Activated naive CD4-positive, alpha-beta T cell treated with anti-CD3 and anti-CD28 coated beads, Interleukin-2, amount 50 U/mL, for 72 hours (primary cell): ENCODE measurements at regions not wholly inside any gene's neighbourhood (a gene's known extent, or its start where the extent isn't known, plus 50 kb on each side); places are given as distances from the start of the nearest gene placed in this dataset.
A peak's percentile ranks its signal among the peaks of the same experiment; 100 is the strongest.

Experiments used
- ATAC-seq, 2 donors: fragments of 150-1000 bp; cut with Tn5 transposase; 2 replicates each; pipeline ENCODE4 v1.10.0; 2021; ENCODE audit warnings: mild to moderate bottlenecking in 2 of 2, moderate library complexity in 2 of 2
- DNase-seq, 2 donors: peaks; one replicate each; pipeline ENCODE4 v3.0.0; 2021 to 2022; ENCODE audit warnings: low spot score in 2 of 2
- H3K27ac Mint-ChIP-seq, 2 donors: one replicate each; pipeline ENCODE4 v1.8.0; 2022; ENCODE audit warnings: mild to moderate bottlenecking in 2 of 2, mixed read lengths in 2 of 2
- H3K36me3 Mint-ChIP-seq, 2 donors: one replicate each; pipeline ENCODE4 v1.8.0; 2022; ENCODE audit warnings: mixed read lengths in 2 of 2
- H3K9me3 Mint-ChIP-seq, 2 donors: one replicate each; pipeline ENCODE4 v1.8.0; 2022; ENCODE audit warnings: mixed read lengths in 2 of 2

DNA sequence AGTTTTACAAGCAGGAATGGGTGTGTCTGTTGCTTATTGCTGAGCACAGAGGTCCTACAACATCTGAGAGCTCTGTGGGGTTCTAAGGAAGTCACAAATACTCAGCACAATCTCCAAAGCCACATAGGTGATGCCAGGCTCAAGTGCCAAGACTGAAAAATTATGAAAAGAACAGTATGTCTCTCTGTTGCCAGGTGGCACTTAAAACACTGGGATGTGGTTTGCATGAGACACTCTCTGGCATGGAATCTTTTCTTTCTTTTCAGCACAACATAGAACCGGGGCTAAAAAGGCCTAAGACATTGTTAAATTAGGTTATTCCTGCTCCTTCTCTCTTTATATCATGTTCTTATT lies 127.3 kb upstream of the PRICKLE2 start:
- Mint-ChIP-seq H3K36me3 (peaks cover 0 to 12% of the 10 kb centered on the region in 2 donors), H3K27ac (no peak overlapping the region), H3K9me3 (peaks cover 0 to 3% of the 10 kb centered on the region in 2 donors)
- DNase-seq (no peak), ATAC-seq (no peak)

DNA sequence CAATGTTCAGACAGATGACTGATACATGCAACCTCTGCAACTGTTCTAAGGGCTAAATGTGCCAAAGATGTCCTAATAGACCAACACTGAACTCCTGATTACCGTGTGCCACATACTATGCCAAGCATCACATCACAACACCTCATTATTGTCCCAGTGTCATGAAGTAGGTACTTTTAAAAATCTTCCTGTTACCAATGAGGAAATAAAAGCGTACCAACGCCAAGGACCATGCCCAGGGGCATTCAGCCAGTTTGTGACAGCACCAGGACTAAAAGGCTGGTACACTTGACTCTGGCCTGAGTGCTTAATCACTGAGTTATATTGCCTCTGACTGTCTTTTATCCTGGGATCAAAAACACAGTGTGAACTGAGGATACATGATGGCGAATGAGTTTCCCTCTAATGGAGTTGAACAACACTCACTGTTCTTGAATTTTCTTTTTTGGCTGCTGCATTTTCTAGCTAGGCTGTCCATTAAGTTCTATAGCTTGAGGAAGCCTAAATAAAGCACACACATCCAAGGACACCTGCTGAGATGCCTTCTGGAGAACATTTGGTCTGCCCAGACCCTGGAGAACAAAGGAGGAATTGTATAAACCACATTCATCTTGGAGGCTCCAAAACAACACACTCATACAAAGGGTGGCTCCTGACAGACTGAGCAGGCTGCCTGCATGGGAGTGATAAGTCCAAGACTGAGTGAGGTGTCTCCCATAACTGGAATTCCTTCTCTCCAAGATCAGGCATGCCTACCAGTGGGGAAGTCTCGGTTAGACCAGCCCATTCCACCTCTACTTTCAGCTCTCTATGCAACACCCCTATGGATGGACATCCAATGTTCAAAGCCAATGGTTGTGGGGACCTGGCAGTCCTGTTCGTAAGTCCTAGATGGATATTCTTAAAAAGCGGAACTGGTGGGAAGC lies 126.7 kb upstream of the PRICKLE2 start:
- no peak for DNase-seq

DNA sequence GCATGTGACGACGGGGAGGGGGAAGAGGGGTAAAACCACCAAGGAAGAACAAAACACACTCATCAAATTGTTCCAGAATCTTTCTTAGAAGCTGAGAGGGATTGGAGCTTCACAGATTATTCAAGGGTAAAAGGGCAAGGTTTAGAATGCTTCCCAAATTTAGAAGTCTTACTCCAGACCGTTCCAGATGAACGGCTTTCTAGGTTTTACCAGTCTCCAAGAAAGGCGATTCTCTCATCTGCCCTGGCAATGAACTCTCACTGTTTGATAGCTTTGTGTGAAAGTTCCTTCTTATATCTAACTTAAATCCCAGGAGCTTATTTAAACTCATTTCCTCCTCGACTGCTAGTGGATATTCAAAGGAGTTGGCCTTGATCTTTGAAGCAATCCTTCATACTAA lies 124.3 kb upstream of the PRICKLE2 start:
- Mint-ChIP-seq H3K36me3 (no peaks in the 10 kb centered on the region), H3K27ac (no peak overlapping the region), H3K9me3 (no peaks in the 10 kb centered on the region)
- ATAC-seq (no peak), DNase-seq (no peak)

More for the DNA sequence above, 126.7 kb upstream of the PRICKLE2 start:
- Mint-ChIP-seq H3K9me3 (no peaks in the 10 kb centered on the region), H3K36me3 (peaks cover 0 to 6% of the 10 kb centered on the region in 2 donors), H3K27ac (no peak overlapping the region)
- no peak for ATAC-seq

DNA sequence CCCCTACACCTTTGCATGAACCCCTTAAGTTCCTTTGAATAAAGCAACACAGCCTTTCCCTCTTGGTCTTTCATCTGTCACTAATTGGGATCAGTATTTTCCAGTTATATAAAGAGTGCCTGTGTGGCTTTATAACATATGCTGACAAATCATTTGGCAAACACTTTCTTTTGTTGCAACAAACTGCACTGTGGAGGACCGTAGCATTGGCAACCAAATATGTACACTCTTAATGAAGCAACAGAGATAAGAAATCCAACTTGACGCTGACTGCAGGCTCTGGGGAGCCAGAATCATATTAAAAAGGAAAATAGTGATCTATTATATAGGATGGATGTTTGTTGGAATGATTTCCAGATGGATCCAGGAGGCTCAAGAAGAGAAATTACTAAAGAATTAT lies 120.1 kb upstream of the PRICKLE2 start:
- Mint-ChIP-seq H3K9me3 (no peaks in the 10 kb centered on the region), H3K27ac (no peak overlapping the region), H3K36me3 (no peaks in the 10 kb centered on the region)
- DNase-seq (no peak), ATAC-seq (no peak)

DNA sequence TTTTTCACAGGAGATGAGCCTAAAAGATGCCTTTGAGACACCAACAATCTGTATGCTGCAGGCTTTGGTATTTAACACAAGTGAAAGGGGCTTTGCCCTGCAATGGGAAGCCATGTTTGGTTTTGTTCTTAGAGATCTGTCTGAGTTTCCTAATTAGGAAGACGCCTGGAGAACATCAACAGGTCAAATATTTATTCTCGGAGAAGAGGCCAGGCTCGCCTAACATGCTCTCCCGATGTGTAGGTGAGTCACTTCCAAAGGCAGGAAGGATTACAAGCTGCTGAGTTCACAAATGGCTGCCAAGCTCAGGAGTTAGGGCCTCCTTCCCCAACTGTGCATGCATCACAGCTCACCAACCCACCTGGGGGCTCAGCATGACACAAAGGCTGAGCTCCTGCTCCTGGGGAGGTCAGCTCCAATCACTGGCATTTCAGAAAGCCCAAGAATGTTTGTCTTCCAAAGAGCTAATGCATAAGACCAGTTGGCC lies 119.5 kb upstream of the PRICKLE2 start:
- DNase-seq (no peak), ATAC-seq (no peak)
- Mint-ChIP-seq H3K36me3 (no peaks in the 10 kb centered on the region), H3K27ac (no peak overlapping the region), H3K9me3 (no peaks in the 10 kb centered on the region)

DNA sequence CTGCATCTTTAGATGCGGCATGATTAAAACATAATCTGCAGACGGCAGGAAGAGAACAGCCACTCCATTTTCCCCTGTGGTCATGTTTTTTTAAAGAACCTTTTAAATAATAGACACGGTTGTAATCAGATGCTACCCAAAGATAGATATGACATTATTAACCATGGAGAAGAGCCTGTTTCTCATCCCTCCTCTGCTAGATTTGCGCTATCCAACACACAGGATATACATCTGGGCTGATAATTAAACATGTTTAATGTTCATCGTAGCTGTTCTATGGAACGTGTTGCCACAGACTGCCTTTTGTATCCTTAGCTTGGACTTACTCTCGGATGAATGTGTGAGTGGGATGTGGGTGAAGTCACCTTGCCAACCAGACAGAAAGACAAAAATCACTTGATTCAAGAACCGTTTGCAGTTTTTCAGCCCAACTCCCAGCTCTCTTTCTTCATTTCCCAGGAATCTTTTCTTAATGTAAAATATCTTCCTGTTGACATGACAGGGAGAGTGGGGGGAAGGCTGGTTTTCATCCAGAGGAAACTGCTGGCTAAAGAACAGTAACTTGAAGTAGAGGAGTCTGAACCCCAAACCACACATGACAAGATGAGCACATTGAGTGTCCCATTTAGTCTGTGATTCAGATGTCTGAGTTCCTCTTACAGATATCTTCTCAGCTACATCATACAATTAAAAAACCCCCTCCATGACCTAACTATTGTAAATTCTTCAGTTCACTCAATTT lies 118.6 kb upstream of the PRICKLE2 start:
- Mint-ChIP-seq H3K27ac (no peak overlapping the region), H3K36me3 (no peaks in the 10 kb centered on the region), H3K9me3 (no peaks in the 10 kb centered on the region)
- no peak for ATAC-seq
- DNase-seq, result no peak

DNA sequence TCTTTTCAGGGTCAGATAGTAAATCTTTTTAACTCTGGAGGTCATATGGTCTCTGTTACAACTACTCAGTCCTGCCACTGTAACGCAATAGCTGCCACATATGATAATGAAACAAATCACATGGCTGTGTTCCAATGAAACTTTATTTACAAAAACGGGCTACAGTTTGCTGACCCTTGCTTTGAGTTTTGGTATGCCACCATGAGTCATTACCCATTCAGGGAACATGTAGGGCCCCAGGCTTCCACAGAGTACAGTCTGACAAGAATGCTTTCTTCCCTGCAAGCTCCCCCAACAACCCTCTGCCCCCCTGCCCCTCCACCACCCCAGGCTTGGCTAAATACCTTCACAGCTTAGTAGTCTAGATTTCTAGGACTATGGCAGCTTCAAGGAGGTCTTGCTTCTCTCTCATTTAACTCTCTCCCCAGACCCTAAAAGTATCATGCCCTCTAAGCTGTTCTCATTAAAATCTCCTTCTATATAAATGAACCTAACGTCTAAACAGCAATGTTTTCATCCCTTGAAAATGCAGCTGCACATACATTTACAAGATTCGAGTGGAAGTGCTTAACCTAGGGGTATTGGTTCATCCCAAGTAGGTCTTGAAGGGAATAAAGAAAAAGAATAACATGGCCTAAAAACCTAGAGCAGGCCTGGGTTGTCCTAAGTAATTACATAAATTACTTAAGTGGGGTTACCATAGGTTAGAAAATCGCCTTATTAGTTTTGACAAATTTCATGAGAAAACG lies 117.8 kb upstream of the PRICKLE2 start:
- ATAC-seq (no peak), DNase-seq (no peak)
- no peak overlapping the region for H3K27ac Mint-ChIP-seq
- no peaks in the 10 kb centered on the region for H3K9me3 Mint-ChIP-seq
- H3K36me3 Mint-ChIP-seq, result peaks cover 0 to under 1% of the 10 kb centered on the region in 2 donors

DNA sequence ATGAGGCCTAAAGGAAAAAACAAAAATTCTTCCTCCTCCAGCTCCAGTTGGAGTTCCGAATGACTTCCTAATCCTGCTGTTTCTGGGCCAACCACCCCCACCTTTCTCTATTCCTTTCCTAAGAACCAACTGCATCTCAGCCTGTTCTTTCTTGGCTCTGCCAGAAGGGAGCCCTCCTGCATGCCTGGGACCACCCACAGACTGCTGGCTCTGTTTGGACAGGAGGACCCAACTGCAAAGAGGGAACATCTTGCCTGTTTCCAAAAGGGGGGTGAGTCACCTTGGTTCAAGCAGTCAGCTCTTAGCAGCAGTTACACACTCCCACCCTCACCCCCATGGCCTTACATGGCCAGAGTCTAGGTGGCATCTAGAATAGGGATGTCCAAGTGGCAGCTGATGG lies 116.0 kb upstream of the PRICKLE2 start:
- Mint-ChIP-seq H3K9me3 (no peaks in the 10 kb centered on the region), H3K36me3 (peaks cover 0 to 5% of the 10 kb centered on the region in 2 donors), H3K27ac (no peak overlapping the region)
- ATAC-seq (no peak), DNase-seq (no peak)

DNA sequence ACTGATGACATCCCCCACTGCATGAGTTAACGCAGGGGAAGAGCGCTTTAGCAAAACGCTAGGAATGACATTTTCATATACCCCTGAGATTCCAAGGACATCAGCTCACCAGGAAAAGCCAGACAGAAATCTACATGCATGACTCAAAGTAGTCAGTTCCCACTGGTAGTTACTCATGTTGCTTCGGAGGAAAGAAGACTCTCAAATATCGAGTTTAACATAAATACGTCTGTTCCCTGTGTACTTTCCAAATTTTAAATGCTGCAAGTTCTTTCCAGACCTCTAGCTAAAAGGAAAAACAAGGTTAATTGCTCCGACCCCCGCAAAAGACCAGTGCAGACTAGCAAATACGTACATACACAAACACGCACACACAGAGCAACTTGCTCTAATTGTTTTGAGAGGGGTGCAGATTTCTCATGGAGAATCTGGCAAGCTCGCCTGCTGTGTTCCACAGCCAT lies 115.4 kb upstream of the PRICKLE2 start:
- H3K27ac Mint-ChIP-seq, result no peak overlapping the region
- no peak for DNase-seq
- H3K9me3 Mint-ChIP-seq, result no peaks in the 10 kb centered on the region

DNA sequence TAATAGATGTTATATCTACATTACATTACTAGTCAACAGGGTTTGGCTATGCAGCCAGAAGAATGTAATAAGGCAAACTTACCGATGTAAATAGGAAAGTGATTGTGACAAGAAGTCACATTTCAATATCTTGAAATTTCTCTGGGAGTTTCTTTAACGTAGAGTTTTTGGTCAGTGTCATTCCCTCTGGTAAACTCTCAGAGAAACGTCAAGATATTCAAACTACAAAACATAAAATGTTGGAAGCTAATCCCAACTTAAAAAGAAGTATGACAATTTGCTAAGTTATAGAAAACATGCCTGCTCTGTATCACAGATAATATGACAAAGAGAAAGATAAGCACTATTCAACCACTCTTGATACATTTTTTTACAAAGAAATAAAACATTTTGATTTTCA lies 111.2 kb upstream of the PRICKLE2 start:
- Mint-ChIP-seq H3K36me3 (peaks cover 0 to 5% of the 10 kb centered on the region in 2 donors), H3K9me3 (no peaks in the 10 kb centered on the region), H3K27ac (no peak overlapping the region)
- ATAC-seq, result no peak
- no peak for DNase-seq

More for the DNA sequence above, 115.4 kb upstream of the PRICKLE2 start:
- peaks cover 0 to 5% of the 10 kb centered on the region in 2 donors for H3K36me3 Mint-ChIP-seq
- no peak for ATAC-seq

DNA sequence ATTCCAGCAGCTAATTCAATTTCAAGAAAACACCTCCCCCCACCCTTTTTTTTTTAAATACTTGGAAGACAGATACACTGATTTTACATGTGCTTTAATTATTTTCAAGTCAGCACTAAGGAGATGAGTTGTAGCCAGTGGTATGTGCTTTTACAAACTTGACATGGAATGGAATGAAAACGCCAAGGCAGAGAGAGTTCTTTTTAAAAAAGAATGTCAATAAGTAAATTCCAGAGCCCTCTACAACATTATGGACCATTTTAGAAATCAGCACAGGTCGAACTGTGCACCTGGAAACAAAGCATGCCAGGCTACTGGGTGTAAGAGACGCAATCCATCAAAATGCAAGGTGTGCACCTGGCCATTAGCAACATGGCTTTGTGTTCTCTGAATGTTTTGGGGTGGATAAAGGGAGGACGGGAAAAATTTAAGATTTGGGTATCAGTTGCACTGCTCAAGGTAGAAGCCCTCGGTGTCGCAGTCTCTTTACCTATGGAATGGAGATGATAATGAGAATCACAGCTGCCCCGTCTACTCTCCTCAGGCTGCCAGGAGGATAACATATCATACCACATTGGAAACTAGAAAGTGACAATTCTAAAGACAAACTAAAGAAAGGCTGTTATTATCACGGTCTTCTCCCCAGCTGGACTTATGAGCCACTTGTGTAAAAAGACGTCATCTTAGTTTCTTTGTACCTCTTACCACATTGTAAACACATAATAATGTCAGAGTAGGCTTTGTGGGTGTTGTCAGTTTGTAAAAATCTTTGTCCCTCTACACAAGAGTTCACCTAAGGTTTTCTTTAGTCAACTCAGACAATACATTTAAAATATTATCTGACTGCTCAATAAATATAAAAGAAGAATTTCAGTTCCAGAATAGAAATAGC lies 107.4 kb upstream of the PRICKLE2 start:
- no peak for DNase-seq
- ATAC-seq, result no peak

DNA sequence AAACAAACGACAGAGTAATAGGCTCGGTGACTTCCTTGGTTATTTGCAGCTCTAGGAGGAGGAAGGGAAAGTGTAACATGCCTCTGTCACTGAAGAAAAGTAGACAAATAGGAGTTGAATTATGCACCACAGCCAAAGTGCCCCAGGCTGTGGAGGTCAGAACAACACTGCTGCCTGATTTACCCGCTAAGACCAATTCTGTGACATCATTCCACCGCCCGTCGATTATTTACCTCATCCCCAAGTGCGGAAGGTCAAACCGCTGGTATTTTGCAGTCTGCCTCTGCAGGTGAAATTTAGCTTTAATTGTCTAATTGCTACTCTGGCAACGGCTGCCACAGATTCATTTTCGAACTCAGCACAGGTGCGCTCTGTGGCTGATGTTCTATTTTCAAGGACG lies 106.3 kb upstream of the PRICKLE2 start:
- H3K27ac Mint-ChIP-seq, result no peak overlapping the region
- no peaks in the 10 kb centered on the region for H3K9me3 Mint-ChIP-seq

More for the DNA sequence above, 107.4 kb upstream of the PRICKLE2 start:
- Mint-ChIP-seq H3K9me3 (no peaks in the 10 kb centered on the region), H3K27ac (no peak overlapping the region), H3K36me3 (peaks cover 0 to under 1% of the 10 kb centered on the region in 2 donors)

DNA sequence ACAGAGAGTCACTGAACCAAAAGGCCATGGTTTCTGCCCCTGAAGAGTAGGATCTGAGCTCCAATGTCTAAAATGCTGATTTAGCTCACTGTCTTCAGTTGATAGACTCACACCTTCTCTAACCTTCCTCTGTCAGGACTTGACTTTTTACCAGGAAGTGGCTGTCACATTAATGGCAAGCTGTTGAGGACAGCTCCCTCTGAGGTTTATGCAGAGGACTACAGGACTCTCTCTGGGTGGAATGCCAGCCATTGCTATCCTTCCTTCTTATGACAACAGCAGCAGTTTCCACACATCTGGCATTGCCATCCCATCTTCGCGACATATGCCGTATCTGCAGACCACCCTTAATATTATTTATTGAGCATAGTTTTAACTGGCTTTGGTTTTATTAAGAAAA lies 103.8 kb upstream of the PRICKLE2 start:
- H3K9me3 Mint-ChIP-seq, result no peaks in the 10 kb centered on the region
- H3K27ac Mint-ChIP-seq, result no peak overlapping the region
- DNase-seq, result no peak
- ATAC-seq, result no peak
- no peaks in the 10 kb centered on the region for H3K36me3 Mint-ChIP-seq

More for the DNA sequence above, 106.3 kb upstream of the PRICKLE2 start:
- DNase-seq, result no peak
- no peak for ATAC-seq
- H3K36me3 Mint-ChIP-seq, result no peaks in the 10 kb centered on the region

DNA sequence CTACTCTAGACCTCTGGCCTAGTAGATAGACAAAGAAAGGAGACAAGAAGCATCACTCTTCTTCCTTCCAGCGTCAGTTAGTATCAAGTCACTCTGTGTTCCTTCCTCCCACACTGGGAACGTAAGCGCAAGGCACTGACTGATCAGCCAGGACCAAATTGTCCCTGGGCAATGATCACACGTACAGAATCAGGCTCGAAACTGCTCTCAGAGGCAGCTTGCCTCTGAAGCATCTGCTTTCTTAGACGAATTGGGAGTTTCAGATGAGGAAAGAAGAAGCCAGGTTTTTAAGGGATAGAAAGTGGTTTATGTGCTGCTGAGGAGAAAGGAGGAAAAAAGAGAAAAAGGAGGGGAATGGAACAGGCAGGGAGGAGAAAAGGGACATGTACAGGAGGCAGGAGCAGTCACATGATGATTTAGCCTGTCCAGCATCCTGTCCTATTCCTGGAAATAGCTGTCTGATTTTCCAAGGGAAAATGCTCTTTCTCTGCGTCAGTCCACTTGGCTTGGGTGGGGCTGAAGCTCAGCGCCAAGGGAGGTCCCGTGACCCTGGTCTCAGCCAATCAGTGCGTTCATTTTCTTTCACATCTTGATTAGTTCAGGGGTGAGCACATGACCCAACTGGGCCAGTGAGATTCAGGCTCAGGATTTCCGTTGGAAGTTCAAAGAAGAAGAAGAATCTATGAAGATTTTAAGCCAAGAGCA lies 102.0 kb upstream of the PRICKLE2 start:
- no peaks in the 10 kb centered on the region for H3K36me3 Mint-ChIP-seq
- ATAC-seq (no peak), DNase-seq (no peak)
- no peaks in the 10 kb centered on the region for H3K9me3 Mint-ChIP-seq
- no peak overlapping the region for H3K27ac Mint-ChIP-seq

DNA sequence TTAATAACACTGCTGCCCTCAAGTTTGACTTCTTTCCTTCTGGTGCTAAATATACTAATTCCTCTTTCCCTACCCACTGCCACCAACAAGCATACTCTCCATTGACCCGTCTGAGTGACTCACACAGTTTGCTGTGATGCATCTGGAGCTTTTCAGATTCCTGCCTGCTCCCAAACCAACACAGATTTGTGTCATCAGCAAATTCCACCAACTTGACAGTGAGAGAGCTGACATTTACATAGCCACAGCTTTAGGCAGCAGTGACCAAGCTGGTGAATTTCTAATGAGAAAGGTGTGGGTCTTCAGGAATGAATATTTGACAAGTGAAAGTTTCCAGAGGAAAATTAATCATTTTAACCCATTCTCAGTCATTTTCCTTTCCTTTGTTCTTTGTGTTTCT lies 96.5 kb upstream of the PRICKLE2 start:
- Mint-ChIP-seq H3K9me3 (no peaks in the 10 kb centered on the region), H3K36me3 (no peaks in the 10 kb centered on the region), H3K27ac (no peak overlapping the region)
- ATAC-seq (peak; percentile 37 to 82), DNase-seq (no peak)
